Activated effector memory CD4-positive, alpha-beta T cell treated with Interleukin-2 at 50 U/mL for 16 hours (primary cell): ENCODE measurements at regions not wholly inside any gene's neighbourhood (a gene's known extent, or its start where the extent isn't known, plus 50 kb on each side); places are given as distances from the start of the nearest gene placed in this dataset.
A peak's percentile ranks its signal among the peaks of the same experiment; 100 is the strongest.
"Not testable (repeated sequence)": the region's sequence is repeated elsewhere in the genome, so short reads cannot be mapped to it uniquely, and the experiment has no call there.

Source experiments
- DNase-seq: peaks from one replicate; pipeline ENCODE4 v3.0.0-alpha.2; 2020

GRCh38 chr12:4822572-4822971, 87.1 kb upstream of the KCNA1 start:
- no peak for DNase-seq

- no peak for DNase-seq
These were observed 85.3 kb upstream of the KCNA1 start for GRCh38 chr12:4824380-4824779.

- DNase-seq = no peak
These were observed 84.5 kb upstream of the KCNA1 start for GRCh38 chr12:4825011-4825858.

GRCh38 chr12:4826909-4827308, 82.8 kb upstream of the KCNA1 start:
- DNase-seq = no peak

GRCh38 chr12:4828176-4828575, 81.5 kb upstream of the KCNA1 start:
- no peak for DNase-seq

- no peak for DNase-seq
These were observed 80.4 kb upstream of the KCNA1 start for GRCh38 chr12:4829161-4829792.

- no peak for DNase-seq
These were observed 79.9 kb upstream of the KCNA1 start for GRCh38 chr12:4829793-4830162.

- no peak for DNase-seq
These were observed 79.0 kb upstream of the KCNA1 start for GRCh38 chr12:4830556-4831210.

- no peak for DNase-seq
These were observed 76.7 kb upstream of the KCNA1 start for GRCh38 chr12:4833053-4833452.

GRCh38 chr12:4833524-4833923, 76.2 kb upstream of the KCNA1 start:
- no peak for DNase-seq

GRCh38 chr12:4842401-4842800, 67.3 kb upstream of the KCNA1 start:
- not testable (repeated sequence) for DNase-seq

- DNase-seq = no peak
These were observed 65.8 kb upstream of the KCNA1 start for GRCh38 chr12:4843907-4844306.

- DNase-seq = no peak
These were observed 62.0 kb upstream of the KCNA1 start for GRCh38 chr12:4847713-4848112.

- DNase-seq = no peak
These were observed 60.6 kb upstream of the KCNA1 start for GRCh38 chr12:4849115-4849541.

- DNase-seq = no peak
These were observed 59.8 kb upstream of the KCNA1 start for GRCh38 chr12:4849795-4850345.

- DNase-seq = no peak
These were observed 58.8 kb upstream of the KCNA1 start for GRCh38 chr12:4850857-4851380.

- no peak for DNase-seq
These were observed 57.4 kb upstream of the KCNA1 start for GRCh38 chr12:4852308-4852707.

- DNase-seq = no peak
These were observed 56.8 kb upstream of the KCNA1 start for GRCh38 chr12:4852911-4853310.

- DNase-seq = no peak
These were observed 54.4 kb upstream of the KCNA1 start for GRCh38 chr12:4855121-4855924.

GRCh38 chr12:4856596-4856995, 53.1 kb upstream of the KCNA1 start:
- DNase-seq = no peak

- DNase-seq = peak; percentile 58
These were observed 52.0 kb upstream of the KCNA1 start for GRCh38 chr12:4857472-4858291.

- DNase-seq = no peak
These were observed 51.3 kb upstream of the KCNA1 start for GRCh38 chr12:4858386-4858785.
